ENCODE measurements at regions not wholly inside any gene's neighbourhood (a gene's known extent, or its start where the extent isn't known, plus 50 kb on each side); places are given as distances from the start of the nearest gene placed in this dataset.
"Not testable (repeated sequence)": the region's sequence is repeated elsewhere in the genome, so short reads cannot be mapped to it uniquely, and the experiment has no call there.

GRCh38 chr2:87555082-87555481 is 192.8 kb upstream of the PLGLB2 start:
- H4K20me1 ChIP-seq (ENCODE audit: insufficient read depth); H2AFZ ChIP-seq; H3K9ac ChIP-seq; H3K36me3 ChIP-seq (ENCODE audit: low read depth); H3K27me3 ChIP-seq (replicated peaks; ENCODE audit: insufficient read depth); H3K4me3 ChIP-seq; H3K9me3 ChIP-seq (ENCODE audit: low read depth); H3F3A ChIP-seq (ENCODE audit: insufficient read depth); H3K9me2 ChIP-seq (ENCODE audit: insufficient read depth); DNase-seq; in situ Hi-C loops (cut with MboI); H3K27ac ChIP-seq; H3K4me1 ChIP-seq (ENCODE audit: insufficient read depth); H3K4me2 ChIP-seq (ENCODE audit: unreplicated experiment): not testable (repeated sequence)
- 100% methylated on average over 1 of the region's 4 CpGs; no CpG with 5 or more reads in 1 of the 2 experiments for WGBS, 2 experiments (ENCODE audit: low coverage in 1 of 2, low lambda C conversion rate in 2 of 2, missing lambda C conversion rate in 2 of 2)
- peaks cover 28% of the 10 kb centered on the region for H3K79me2 ChIP-seq (ENCODE audit: insufficient read depth)

- H3K27ac ChIP-seq; H4K20me1 ChIP-seq (ENCODE audit: insufficient read depth); H3K9me2 ChIP-seq (ENCODE audit: insufficient read depth); H3K36me3 ChIP-seq (ENCODE audit: low read depth); DNase-seq; H3K4me1 ChIP-seq (ENCODE audit: insufficient read depth); H3F3A ChIP-seq (ENCODE audit: insufficient read depth); H3K4me3 ChIP-seq; H2AFZ ChIP-seq; H3K27me3 ChIP-seq (replicated peaks; ENCODE audit: insufficient read depth); H3K9me3 ChIP-seq (ENCODE audit: low read depth); in situ Hi-C loops (cut with MboI); H3K4me2 ChIP-seq (ENCODE audit: unreplicated experiment); H3K9ac ChIP-seq: not testable (repeated sequence)
- 85 to 93% methylated on average over 2 to 4 of the region's 5 CpGs for WGBS, 2 experiments (ENCODE audit: low coverage in 1 of 2, low lambda C conversion rate in 2 of 2, missing lambda C conversion rate in 2 of 2)
- H3K79me2 ChIP-seq (ENCODE audit: insufficient read depth) = peaks cover 12% of the 10 kb centered on the region; the same call in 1 of the 2 replicates
Measured at GRCh38 chr2:87559001-87559400, 188.9 kb upstream of the PLGLB2 start.

GRCh38 chr2:87559735-87560134 is 188.2 kb upstream of the PLGLB2 start:
- H3K4me3 ChIP-seq; H3F3A ChIP-seq (ENCODE audit: insufficient read depth); H3K27me3 ChIP-seq (replicated peaks; ENCODE audit: insufficient read depth); H3K9ac ChIP-seq; H3K9me2 ChIP-seq (ENCODE audit: insufficient read depth); H3K4me2 ChIP-seq (ENCODE audit: unreplicated experiment); H3K4me1 ChIP-seq (ENCODE audit: insufficient read depth); H3K9me3 ChIP-seq (ENCODE audit: low read depth); H4K20me1 ChIP-seq (ENCODE audit: insufficient read depth); DNase-seq; H2AFZ ChIP-seq; H3K36me3 ChIP-seq (ENCODE audit: low read depth); H3K27ac ChIP-seq; in situ Hi-C loops (cut with MboI): not testable (repeated sequence)
- peaks cover 11% of the 10 kb centered on the region; the same call in 1 of the 2 replicates for H3K79me2 ChIP-seq (ENCODE audit: insufficient read depth)
- WGBS, 2 experiments (ENCODE audit: low coverage in 1 of 2, low lambda C conversion rate in 2 of 2, missing lambda C conversion rate in 2 of 2) = 53 to 67% methylated on average over 1 to 2 of the region's 2 CpGs

- not testable (repeated sequence) for DNase-seq; H3K27me3 ChIP-seq (replicated peaks; ENCODE audit: insufficient read depth)
Measured at GRCh38 chr2:87565116-87565515, 182.8 kb upstream of the PLGLB2 start.

GRCh38 chr2:87566531-87566930 is 181.4 kb upstream of the PLGLB2 start:
- H3K9me3 ChIP-seq (ENCODE audit: low read depth); H3K4me3 ChIP-seq; H3K27ac ChIP-seq; H3K9ac ChIP-seq; in situ Hi-C loops (cut with MboI); H3K9me2 ChIP-seq (ENCODE audit: insufficient read depth); H3K4me2 ChIP-seq (ENCODE audit: unreplicated experiment); DNase-seq; H4K20me1 ChIP-seq (ENCODE audit: insufficient read depth); H3F3A ChIP-seq (ENCODE audit: insufficient read depth); H2AFZ ChIP-seq; H3K36me3 ChIP-seq (ENCODE audit: low read depth); H3K27me3 ChIP-seq (replicated peaks; ENCODE audit: insufficient read depth); H3K79me2 ChIP-seq (ENCODE audit: insufficient read depth); H3K4me1 ChIP-seq (ENCODE audit: insufficient read depth): not testable (repeated sequence)
- 85 to 91% methylated on average over 3 of the region's 3 CpGs for WGBS, 2 experiments (ENCODE audit: low coverage in 1 of 2, low lambda C conversion rate in 2 of 2, missing lambda C conversion rate in 2 of 2)

More at GRCh38 chr2:87565116-87565515, 182.8 kb upstream of the PLGLB2 start:
- H4K20me1 ChIP-seq (ENCODE audit: insufficient read depth); H3K4me3 ChIP-seq; H3K36me3 ChIP-seq (ENCODE audit: low read depth); H3F3A ChIP-seq (ENCODE audit: insufficient read depth); H3K27ac ChIP-seq; H3K9ac ChIP-seq; H3K9me2 ChIP-seq (ENCODE audit: insufficient read depth); in situ Hi-C loops (cut with MboI); H3K4me1 ChIP-seq (ENCODE audit: insufficient read depth); H3K79me2 ChIP-seq (ENCODE audit: insufficient read depth); H3K9me3 ChIP-seq (ENCODE audit: low read depth); H2AFZ ChIP-seq; H3K4me2 ChIP-seq (ENCODE audit: unreplicated experiment): not testable (repeated sequence)
- WGBS, 2 experiments (ENCODE audit: low coverage in 1 of 2, low lambda C conversion rate in 2 of 2, missing lambda C conversion rate in 2 of 2) = 98 to 100% methylated on average over 1 of the region's 3 CpGs

GRCh38 chr2:87567093-87567492 is 180.8 kb upstream of the PLGLB2 start:
- H3K9me2 ChIP-seq (ENCODE audit: insufficient read depth); H4K20me1 ChIP-seq (ENCODE audit: insufficient read depth); H3K27ac ChIP-seq; H3K4me2 ChIP-seq (ENCODE audit: unreplicated experiment); H3F3A ChIP-seq (ENCODE audit: insufficient read depth); H3K9ac ChIP-seq; in situ Hi-C loops (cut with MboI); DNase-seq; H3K9me3 ChIP-seq (ENCODE audit: low read depth); H3K79me2 ChIP-seq (ENCODE audit: insufficient read depth); H3K4me3 ChIP-seq; H3K27me3 ChIP-seq (replicated peaks; ENCODE audit: insufficient read depth); H2AFZ ChIP-seq; H3K4me1 ChIP-seq (ENCODE audit: insufficient read depth); H3K36me3 ChIP-seq (ENCODE audit: low read depth): not testable (repeated sequence)
- WGBS, 2 experiments (ENCODE audit: low coverage in 1 of 2, low lambda C conversion rate in 2 of 2, missing lambda C conversion rate in 2 of 2) = 94 to 99% methylated on average over 7 to 11 of the region's 11 CpGs

GRCh38 chr2:87567912-87568311 is 180.0 kb upstream of the PLGLB2 start:
- 96 to 100% methylated on average over 3 of the region's 3 CpGs for WGBS, 2 experiments (ENCODE audit: low coverage in 1 of 2, low lambda C conversion rate in 2 of 2, missing lambda C conversion rate in 2 of 2)
- H2AFZ ChIP-seq; H3K9me2 ChIP-seq (ENCODE audit: insufficient read depth); H3K27me3 ChIP-seq (replicated peaks; ENCODE audit: insufficient read depth); DNase-seq; H3K4me3 ChIP-seq; H3K4me1 ChIP-seq (ENCODE audit: insufficient read depth); H3K9me3 ChIP-seq (ENCODE audit: low read depth); H3K79me2 ChIP-seq (ENCODE audit: insufficient read depth); H4K20me1 ChIP-seq (ENCODE audit: insufficient read depth); H3K27ac ChIP-seq; H3F3A ChIP-seq (ENCODE audit: insufficient read depth); H3K9ac ChIP-seq; H3K4me2 ChIP-seq (ENCODE audit: unreplicated experiment); H3K36me3 ChIP-seq (ENCODE audit: low read depth); in situ Hi-C loops (cut with MboI): not testable (repeated sequence)

GRCh38 chr2:87568554-87569278 is 179.2 kb upstream of the PLGLB2 start:
- WGBS, 2 experiments (ENCODE audit: low coverage in 1 of 2, low lambda C conversion rate in 2 of 2, missing lambda C conversion rate in 2 of 2) = 94 to 97% methylated on average over 9 to 10 of the region's 10 CpGs
- H2AFZ ChIP-seq; H3K27me3 ChIP-seq (replicated peaks; ENCODE audit: insufficient read depth); H3K79me2 ChIP-seq (ENCODE audit: insufficient read depth); H3K27ac ChIP-seq; DNase-seq; H3F3A ChIP-seq (ENCODE audit: insufficient read depth); H3K4me1 ChIP-seq (ENCODE audit: insufficient read depth); H4K20me1 ChIP-seq (ENCODE audit: insufficient read depth); H3K4me2 ChIP-seq (ENCODE audit: unreplicated experiment); H3K4me3 ChIP-seq; H3K36me3 ChIP-seq (ENCODE audit: low read depth); in situ Hi-C loops (cut with MboI); H3K9ac ChIP-seq; H3K9me2 ChIP-seq (ENCODE audit: insufficient read depth); H3K9me3 ChIP-seq (ENCODE audit: low read depth): not testable (repeated sequence)
